PC-9 (cell line): ENCODE measurements at regions not wholly inside any gene's neighbourhood (a gene's known extent, or its start where the extent isn't known, plus 50 kb on each side); places are given as distances from the start of the nearest gene placed in this dataset.

ENCODE experiments used
- CTCF ChIP-seq: fragments of 200-600 bp; sonication (generic); conservative IDR thresholded peaks from 2 replicates; pipeline ENCODE4 v1.6.1; 2017; ENCODE audit warnings: mixed run types, antibody characterized with exemption, mild to moderate bottlenecking, moderate library complexity
- EZH2 ChIP-seq: fragments of 200-600 bp; sonication (generic); IDR thresholded peaks from 2 replicates; pipeline ENCODE4 v1.8.0; 2017; ENCODE audit warnings: antibody characterized with exemption, low read depth

- TF ChIP-seq CTCF, result no peak
- TF ChIP-seq EZH2, result no peak
Measured at GRCh38 chr4:171002246-171002645, 811.0 kb upstream of the GALNTL6 start.
